Hepatocyte (in vitro differentiated cells): ENCODE measurements at regions not wholly inside any gene's neighbourhood (a gene's known extent, or its start where the extent isn't known, plus 50 kb on each side); places are given as distances from the start of the nearest gene placed in this dataset.

ENCODE experiments used
- DNase-seq: peaks from one replicate; pipeline ENCODE4 v3.0.0-alpha.2; 2016; ENCODE audit warnings: low spot score
- H2AFZ ChIP-seq: fragments of 200-600 bp; sonication (generic); 2 replicates; pipeline ENCODE4 v1.6.0; 2016; ENCODE audit warnings: antibody characterized with exemption, mild to moderate bottlenecking
- H3K27ac ChIP-seq: fragments of 200-600 bp; sonication (generic); 2 replicates; pipeline ENCODE4 v1.5.1; 2016; ENCODE audit warnings: mild to moderate bottlenecking
- H3K27me3 ChIP-seq: fragments of 200-600 bp; sonication (generic); 2 replicates; pipeline ENCODE4 v1.6.1; 2016
- H3K36me3 ChIP-seq: fragments of 200-600 bp; sonication (generic); replicated peaks from 2 replicates; pipeline ENCODE4 v1.5.1; 2016; ENCODE audit warnings: low read depth; ENCODE audit not compliant: insufficient read depth
- H3K4me1 ChIP-seq: fragments of 200-600 bp; sonication (generic); 2 replicates; pipeline ENCODE4 v1.5.1; 2016; ENCODE audit warnings: mild to moderate bottlenecking, moderate library complexity; ENCODE audit not compliant: insufficient read depth
- H3K4me2 ChIP-seq: fragments of 200-600 bp; sonication (generic); 2 replicates; pipeline ENCODE4 v1.6.0; 2016
- H3K4me3 ChIP-seq: fragments of 200-600 bp; sonication (generic); 2 replicates; pipeline ENCODE4 v1.5.1; 2016; ENCODE audit warnings: mild to moderate bottlenecking
- H3K79me2 ChIP-seq: fragments of 200-600 bp; sonication (generic); 2 replicates; pipeline ENCODE4 v1.6.0; 2017; ENCODE audit warnings: mild to moderate bottlenecking
- H3K9me2 ChIP-seq: fragments of 200-600 bp; sonication (generic); replicated peaks from 2 replicates; pipeline ENCODE4 v1.6.0; 2017; ENCODE audit warnings: mild to moderate bottlenecking; ENCODE audit not compliant: insufficient read depth
- H3K9me3 ChIP-seq: fragments of 200-600 bp; sonication (generic); 2 replicates; pipeline ENCODE4 v1.5.1; 2016; ENCODE audit warnings: low read depth, mild to moderate bottlenecking
- H4K20me1 ChIP-seq: fragments of 200-600 bp; sonication (generic); 2 replicates; pipeline ENCODE4 v1.6.0; 2016; ENCODE audit warnings: mild to moderate bottlenecking; ENCODE audit not compliant: insufficient read depth, poor library complexity, severe bottlenecking
- EZH2 ChIP-seq: fragments of 200-600 bp; sonication (generic); IDR thresholded peaks from 2 replicates; pipeline ENCODE4 v1.6.1; 2016; ENCODE audit warnings: antibody characterized with exemption, mild to moderate bottlenecking, borderline replicate concordance
- EZH2phosphoT487 ChIP-seq: fragments of 200-600 bp; sonication (generic); IDR thresholded peaks from one replicate; pipeline ENCODE4 v1.6.1; 2018; ENCODE audit warnings: antibody characterized with exemption, mild to moderate bottlenecking, low read depth, moderate library complexity; ENCODE audit not compliant: unreplicated experiment, severe bottlenecking
- WGBS: methylation state at CpG from one replicate; pipeline ENCODE4 v1.1.6; 2016; ENCODE audit warnings: low lambda C conversion rate; ENCODE audit errors: missing lambda C conversion rate; 5-methylcytosine and 5-hydroxymethylcytosine counted together
- TF ChIP-seq, protein P1 (sequence below): fragments of 200-600 bp; sonication (generic); IDR thresholded peaks from 2 replicates; pipeline ENCODE4 v1.5.1; 2016; ENCODE audit warnings: antibody characterized with exemption, mild to moderate bottlenecking; ENCODE audit not compliant: poor library complexity

- H3K36me3 ChIP-seq: no peaks in the 10 kb centered on the region
- no peaks in the 10 kb centered on the region for H3K4me1 ChIP-seq
- DNase-seq: no peak
- H3K27me3 ChIP-seq: no peaks in the 10 kb centered on the region
- H3K27ac ChIP-seq: no peak overlapping the region
- WGBS: 96% methylated on average over 3 of the region's 3 CpGs
- H4K20me1 ChIP-seq: no peaks in the 10 kb centered on the region
- no peaks in the 10 kb centered on the region for H3K9me2 ChIP-seq
- H2AFZ ChIP-seq: no peak overlapping the region
- TF ChIP-seq, protein P1, sequence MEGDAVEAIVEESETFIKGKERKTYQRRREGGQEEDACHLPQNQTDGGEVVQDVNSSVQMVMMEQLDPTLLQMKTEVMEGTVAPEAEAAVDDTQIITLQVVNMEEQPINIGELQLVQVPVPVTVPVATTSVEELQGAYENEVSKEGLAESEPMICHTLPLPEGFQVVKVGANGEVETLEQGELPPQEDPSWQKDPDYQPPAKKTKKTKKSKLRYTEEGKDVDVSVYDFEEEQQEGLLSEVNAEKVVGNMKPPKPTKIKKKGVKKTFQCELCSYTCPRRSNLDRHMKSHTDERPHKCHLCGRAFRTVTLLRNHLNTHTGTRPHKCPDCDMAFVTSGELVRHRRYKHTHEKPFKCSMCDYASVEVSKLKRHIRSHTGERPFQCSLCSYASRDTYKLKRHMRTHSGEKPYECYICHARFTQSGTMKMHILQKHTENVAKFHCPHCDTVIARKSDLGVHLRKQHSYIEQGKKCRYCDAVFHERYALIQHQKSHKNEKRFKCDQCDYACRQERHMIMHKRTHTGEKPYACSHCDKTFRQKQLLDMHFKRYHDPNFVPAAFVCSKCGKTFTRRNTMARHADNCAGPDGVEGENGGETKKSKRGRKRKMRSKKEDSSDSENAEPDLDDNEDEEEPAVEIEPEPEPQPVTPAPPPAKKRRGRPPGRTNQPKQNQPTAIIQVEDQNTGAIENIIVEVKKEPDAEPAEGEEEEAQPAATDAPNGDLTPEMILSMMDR: no peak
- TF ChIP-seq EZH2 (no peak), EZH2phosphoT487 (no peak)
- H3K79me2 ChIP-seq: no peaks in the 10 kb centered on the region
- H3K4me3 ChIP-seq: no peak overlapping the region
- H3K9me3 ChIP-seq: no peaks in the 10 kb centered on the region
- H3K4me2 ChIP-seq: no peak overlapping the region
Measured at GRCh38 chr18:75518007-75518406, 90.5 kb upstream of the SMIM21 start.

DNA sequence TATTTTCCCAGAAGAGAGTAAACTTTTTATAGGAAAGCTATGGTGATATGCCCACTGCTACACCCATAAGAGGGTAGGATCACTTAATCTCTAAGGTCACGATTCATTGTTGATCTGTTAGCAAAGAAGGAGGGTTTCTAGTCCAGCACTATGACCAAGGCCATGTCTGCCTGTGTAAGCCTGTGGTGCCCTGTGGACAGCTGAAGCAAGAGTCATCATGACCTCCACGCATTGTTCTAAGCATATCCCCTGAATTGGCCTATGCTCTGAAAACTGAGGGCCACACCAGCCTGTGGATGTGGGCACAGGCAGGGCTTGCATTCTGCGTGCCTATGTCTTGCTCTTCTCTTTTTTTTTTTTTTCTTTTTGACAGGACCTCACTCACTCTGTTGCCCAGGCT, 89.8 kb upstream of the SMIM21 start:
- Histone ChIP-seq H3K4me2 (no peak overlapping the region), H3K4me3 (no peak overlapping the region), H3K36me3 (no peaks in the 10 kb centered on the region), H3K79me2 (no peaks in the 10 kb centered on the region), H2AFZ (no peak overlapping the region), H4K20me1 (no peaks in the 10 kb centered on the region), H3K4me1 (no peaks in the 10 kb centered on the region), H3K27ac (no peak overlapping the region), H3K27me3 (no peaks in the 10 kb centered on the region), H3K9me3 (no peaks in the 10 kb centered on the region), H3K9me2 (no peaks in the 10 kb centered on the region)
- TF ChIP-seq EZH2 (no peak), EZH2phosphoT487 (no peak)
- TF ChIP-seq, protein P1: no peak
- DNase-seq: no peak
- 98% methylated on average over 3 of the region's 3 CpGs for WGBS

DNA sequence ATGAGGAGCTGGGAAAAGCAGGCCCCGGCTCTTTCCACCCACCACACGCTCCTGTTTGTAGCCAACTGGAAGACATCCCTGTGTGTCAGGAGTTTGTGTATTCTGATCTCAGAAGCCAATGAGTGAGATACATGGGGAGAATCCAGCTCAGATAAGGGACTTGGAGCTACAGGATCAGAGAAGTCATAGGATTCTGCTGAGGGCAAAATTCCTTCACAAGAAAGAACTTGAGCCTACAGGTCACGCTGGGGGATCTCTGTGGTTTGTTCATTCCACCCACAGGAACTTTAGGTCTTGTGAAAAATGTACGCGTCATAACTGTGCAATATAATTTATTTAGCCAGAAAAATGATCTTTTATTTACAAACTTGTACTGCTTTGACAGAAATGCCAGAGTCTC, 80.1 kb upstream of the SMIM21 start:
- no peak for DNase-seq
- Histone ChIP-seq H3K4me2 (no peak overlapping the region), H3K27ac (no peak overlapping the region), H3K4me3 (no peak overlapping the region), H4K20me1 (no peaks in the 10 kb centered on the region), H3K36me3 (no peaks in the 10 kb centered on the region), H2AFZ (peak overlapping the region; percentile 21), H3K27me3 (no peaks in the 10 kb centered on the region), H3K79me2 (no peaks in the 10 kb centered on the region), H3K4me1 (no peaks in the 10 kb centered on the region), H3K9me2 (no peaks in the 10 kb centered on the region), H3K9me3 (no peaks in the 10 kb centered on the region)
- TF ChIP-seq, protein P1: no peak
- no peak for TF ChIP-seq EZH2phosphoT487
- TF ChIP-seq EZH2: no peak
- WGBS: 76% methylated on average over 5 of the region's 5 CpGs

DNA sequence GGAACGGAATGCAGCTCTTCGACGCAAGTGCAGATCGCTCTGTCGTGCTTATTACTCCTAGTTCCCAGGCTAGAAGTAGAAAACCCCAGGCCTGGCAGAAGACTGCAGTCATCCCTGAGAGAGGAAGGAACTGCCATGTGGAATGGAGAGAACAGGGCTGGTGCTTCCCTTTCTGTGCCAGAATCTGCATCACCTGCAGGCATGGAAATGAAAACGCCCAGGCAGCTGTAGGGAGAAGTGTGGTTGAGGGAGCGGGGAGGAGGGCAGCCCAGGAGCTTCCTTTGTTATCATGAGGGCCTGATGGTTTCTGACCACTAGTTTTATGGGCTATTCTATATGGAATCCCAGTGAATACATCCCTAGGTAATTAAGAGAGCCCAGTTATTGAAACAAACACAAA, 79.4 kb upstream of the SMIM21 start:
- 91% methylated on average over 7 of the region's 7 CpGs for WGBS
- Histone ChIP-seq H3K4me1 (no peaks in the 10 kb centered on the region), H3K27ac (no peak overlapping the region), H3K79me2 (no peaks in the 10 kb centered on the region), H3K36me3 (no peaks in the 10 kb centered on the region), H3K9me2 (no peaks in the 10 kb centered on the region), H3K9me3 (no peaks in the 10 kb centered on the region), H3K4me2 (no peak overlapping the region), H3K27me3 (no peaks in the 10 kb centered on the region), H2AFZ (no peak overlapping the region), H3K4me3 (no peak overlapping the region), H4K20me1 (no peaks in the 10 kb centered on the region)
- TF ChIP-seq, protein P1: no peak
- TF ChIP-seq EZH2 (no peak), EZH2phosphoT487 (no peak)
- no peak for DNase-seq
